ENCODE measurements at regions not wholly inside any gene's neighbourhood (a gene's known extent, or its start where the extent isn't known, plus 50 kb on each side); places are given as distances from the start of the nearest gene placed in this dataset.
"Not testable (repeated sequence)": the region's sequence is repeated elsewhere in the genome, so short reads cannot be mapped to it uniquely, and the experiment has no call there.

DNA sequence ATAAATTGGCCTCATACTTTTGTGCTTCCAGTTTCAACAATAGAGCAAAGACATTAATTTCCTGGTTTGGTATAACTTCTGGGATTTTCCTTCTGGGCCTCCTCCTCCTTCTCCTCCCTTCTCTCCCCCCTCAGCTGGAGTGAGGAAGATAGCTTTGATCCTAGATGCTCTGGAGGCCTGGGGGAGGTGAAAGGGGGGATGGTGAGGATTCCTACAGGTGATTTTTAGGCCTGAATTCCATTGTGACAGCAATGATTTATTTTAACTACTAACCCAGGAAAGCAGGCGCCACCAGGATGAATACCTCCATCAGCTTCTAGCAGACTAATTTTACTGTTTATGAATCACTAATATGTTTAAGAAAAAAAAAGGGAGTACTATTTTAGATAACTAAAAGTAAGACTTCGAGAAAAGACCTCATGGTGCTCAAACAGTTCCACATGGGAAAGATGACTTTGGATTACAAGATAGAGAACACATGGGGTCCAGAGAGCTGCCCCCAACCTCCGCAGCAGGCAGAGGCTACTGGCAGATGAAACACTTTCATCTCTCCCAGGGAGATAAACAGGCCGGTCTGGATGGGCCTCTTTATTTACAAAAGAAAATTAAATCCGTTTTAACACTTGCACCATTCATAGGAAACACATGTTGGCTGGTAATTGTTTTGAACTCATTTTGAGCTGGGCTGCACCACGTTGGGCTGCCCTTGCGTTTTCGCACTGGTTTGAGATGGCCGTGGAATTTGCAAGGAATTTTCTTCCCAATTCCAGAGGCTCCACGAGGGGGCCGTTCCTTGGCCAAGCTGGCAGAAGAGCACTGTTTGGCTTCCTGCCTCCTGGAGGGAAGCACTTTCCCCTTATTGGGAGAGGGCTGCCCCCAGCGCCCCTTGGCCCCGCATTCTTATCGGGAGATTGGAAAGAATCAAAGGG is 125.1 kb upstream of the STX18 start:
- peak; percentile 57 for DNase-seq (ENCODE audit: low read depth)

- no peak for DNase-seq (ENCODE audit: low read depth)
Observed at GRCh38 chr4:4666187-4666586, 124.3 kb upstream of the STX18 start.

DNA sequence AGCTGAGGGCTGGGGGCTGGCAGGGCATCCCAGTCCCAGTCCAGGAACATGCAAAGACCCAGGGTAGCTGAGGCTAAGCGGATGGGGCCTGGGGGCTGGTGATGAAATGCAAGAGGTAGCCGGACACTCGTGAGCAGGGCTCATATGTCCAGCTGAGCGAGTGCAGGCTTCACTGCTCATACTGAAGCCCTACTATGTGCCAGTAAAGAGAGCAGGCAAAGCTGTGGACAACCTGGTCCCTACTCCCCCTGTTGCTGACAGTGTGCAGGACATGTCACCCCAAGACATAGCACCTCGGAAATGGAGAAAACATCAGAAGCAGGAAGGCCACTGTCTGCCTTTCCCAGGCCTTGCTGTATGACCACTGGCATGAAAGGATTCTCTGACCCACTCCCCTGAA is 122.4 kb upstream of the STX18 start:
- DNase-seq (ENCODE audit: low read depth), result no peak

GRCh38 chr4:4663028-4663427 is 121.2 kb upstream of the STX18 start:
- DNase-seq (ENCODE audit: low read depth), result peak; percentile 77

DNA sequence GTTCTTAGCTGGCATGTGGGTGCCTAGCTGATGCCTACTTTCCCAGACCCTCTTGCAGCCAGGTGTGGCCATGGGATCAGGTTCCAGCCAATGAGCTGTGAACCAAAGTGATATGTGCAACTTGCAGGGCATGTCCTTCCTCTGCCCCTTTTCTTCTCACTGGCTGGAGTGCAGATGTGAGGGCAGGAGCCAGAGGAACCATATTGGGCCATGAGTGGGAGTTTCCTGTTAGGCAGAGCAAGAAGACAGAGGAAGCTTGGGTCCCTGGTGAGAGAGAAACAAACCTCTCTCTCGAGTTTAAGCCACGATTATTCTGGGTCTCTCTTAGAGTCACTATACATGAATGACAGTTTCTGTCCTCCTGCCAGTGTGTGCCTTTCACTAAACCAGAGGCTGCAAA is 120.4 kb upstream of the STX18 start:
- DNase-seq (ENCODE audit: low read depth), result no peak

DNA sequence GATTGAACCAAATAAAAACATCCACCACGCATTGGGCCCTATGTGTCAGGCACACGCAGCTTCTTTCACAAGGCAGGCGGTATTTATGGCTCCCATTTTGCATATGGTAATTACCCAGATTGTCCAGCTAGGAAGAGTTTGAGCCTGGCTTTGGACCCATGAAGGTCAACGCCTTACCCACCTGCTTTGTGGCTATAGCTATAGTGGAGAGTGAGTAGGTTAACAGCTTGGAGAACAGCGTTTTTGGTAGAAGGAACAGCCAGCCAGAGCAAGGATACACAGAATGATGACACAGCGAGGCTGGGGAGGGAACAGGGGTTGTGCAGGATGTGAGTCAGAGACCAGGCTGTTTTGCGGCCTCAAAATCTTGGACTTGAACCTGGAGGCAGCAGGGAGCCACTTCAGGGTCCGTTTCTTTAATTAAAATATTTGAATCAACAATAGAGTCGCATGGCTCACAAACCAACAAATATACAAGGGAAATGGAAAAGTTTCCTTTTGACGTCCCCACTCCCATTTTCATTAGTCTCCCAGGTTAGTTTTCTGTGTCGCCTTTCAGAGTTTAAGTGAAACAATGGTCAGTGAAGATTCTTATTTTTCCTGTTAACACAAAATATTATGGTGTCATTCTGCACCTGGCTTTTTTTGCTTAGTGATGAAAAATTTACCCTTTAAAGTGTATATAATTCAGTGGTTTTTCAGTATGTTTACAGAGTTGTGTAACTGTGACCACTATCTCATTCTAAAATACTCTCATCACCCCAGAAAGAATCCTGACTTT is 118.2 kb upstream of the STX18 start:
- peak; percentile 96 for DNase-seq (ENCODE audit: low read depth)

GRCh38 chr4:4658052-4658451 is 116.2 kb upstream of the STX18 start:
- DNase-seq (ENCODE audit: low read depth), result no peak

DNA sequence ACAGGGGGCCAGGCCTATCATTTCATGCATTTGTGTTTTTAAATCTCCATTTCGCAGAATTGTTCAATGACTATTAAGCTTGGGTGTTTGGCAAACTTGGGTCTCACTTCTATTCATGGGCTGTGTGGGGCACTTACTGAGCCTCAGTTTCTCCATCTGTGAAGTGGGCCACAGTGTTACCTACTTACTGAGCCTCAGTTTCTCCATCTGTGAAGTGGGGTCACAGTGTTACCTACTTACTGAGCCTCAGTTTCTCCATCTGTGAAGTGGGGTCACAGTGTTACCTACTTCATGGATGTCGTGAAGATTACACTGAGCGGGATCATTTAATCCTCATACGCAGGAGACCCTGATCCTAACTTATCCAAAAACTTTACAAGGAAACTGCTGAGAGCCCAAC is 115.1 kb upstream of the STX18 start:
- DNase-seq (ENCODE audit: low read depth), result no peak

DNA sequence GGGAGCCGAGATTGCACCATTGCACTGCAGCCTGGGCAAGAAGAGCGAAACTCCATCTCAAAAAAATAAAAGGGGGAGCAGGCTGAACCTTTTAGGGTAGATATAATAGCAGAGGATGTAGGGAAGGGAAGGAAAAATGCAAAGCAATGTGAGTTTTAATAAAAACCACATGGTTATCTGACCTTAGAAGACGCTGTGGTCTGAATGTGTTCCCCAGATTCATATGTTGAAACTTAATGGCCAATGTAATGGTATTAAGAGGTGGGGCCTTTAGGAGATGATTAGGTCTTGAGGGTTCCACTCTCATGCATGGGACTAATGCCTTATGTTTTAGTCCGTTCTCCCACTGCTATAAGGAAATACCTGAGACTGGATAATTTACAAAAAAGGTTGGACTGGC is 114.1 kb upstream of the STX18 start:
- DNase-seq (ENCODE audit: low read depth), result no peak

DNA sequence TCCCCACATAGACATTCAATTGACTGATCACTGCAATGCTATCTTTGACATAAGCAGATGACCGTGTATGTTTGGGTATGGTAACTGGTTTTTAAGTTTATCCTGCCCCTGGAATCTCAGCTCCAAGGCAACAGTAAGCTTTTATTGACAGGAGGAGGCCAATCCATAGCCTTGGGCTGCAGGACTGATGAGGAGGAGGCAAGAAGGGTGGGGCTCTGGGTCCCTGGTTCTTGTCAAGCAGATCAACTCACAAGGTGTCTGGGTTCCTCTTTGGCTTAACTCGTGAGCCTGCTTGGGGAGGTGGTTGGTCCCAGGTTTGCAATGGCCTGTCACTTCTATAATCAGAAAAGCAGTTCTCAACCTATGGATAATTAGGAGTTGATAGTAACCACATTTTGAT is 113.2 kb upstream of the STX18 start:
- no peak for DNase-seq (ENCODE audit: low read depth)

DNA sequence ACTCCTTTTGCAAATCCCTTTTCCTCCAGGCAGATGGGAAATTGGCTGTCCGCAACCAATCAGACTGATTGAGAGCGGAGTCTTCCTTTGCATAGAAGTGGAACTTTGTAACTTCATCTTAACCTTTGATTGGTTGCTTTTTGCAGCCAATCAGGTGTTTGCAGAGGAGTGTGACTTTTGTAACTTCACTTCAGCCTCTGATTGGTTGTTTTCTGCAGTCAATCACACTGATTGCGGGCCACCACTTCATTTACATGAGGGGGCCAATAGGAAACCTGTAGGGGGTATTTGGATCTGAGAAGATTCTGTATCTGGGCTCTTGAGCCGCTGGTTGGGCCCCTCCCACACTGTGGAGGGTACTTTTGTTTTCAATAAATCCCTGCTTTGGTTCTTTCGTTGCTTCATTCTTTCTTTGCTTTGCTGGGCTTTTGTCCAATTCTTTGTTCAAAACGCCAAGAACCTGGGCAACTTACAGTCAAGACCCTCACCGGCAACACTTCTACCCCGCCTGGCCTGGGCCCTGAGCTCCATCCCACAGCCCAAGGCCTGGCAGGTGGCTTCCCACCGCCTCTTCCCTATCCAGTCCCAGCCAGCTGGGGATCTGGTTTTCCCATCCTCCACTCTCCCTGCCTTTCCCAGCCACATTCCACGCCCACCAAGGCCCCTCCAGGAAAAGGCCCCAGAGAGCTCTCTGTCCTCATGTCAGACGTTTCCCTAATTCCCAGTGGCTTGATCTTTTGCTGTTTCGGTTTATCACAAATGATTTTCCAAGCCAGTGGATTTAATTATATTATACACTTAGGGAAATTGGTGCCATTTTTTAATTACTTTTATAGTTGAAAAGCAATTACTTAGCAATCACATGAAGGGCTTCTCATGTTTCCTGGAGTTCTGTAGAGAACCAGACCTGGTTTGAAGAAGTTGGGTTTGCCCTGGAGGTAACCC is 110.2 kb upstream of the STX18 start:
- DNase-seq (ENCODE audit: low read depth), result no peak

GRCh38 chr4:4647041-4647440 is 105.2 kb upstream of the STX18 start:
- DNase-seq (ENCODE audit: low read depth), result peak; percentile 35

DNA sequence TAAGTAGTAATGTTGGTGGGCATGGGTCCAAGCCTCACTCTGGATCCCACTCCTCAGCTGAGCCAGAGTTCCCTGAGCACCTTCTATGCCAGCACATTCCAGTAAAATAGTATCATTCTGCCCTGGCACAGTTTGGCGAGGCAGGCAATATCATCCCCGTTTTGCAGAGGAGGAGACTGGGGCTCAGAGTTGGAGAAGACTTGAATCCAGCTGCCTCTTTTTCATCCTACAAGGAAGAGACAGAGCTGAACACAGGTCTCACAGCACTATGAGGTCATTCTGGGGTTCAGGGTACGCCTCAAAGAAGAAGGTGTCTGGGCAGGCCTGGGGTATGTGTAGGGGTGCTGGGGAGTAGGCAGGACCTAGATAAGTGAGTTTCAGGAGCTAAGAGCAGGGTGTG is 103.9 kb upstream of the STX18 start:
- no peak for DNase-seq (ENCODE audit: low read depth)

DNA sequence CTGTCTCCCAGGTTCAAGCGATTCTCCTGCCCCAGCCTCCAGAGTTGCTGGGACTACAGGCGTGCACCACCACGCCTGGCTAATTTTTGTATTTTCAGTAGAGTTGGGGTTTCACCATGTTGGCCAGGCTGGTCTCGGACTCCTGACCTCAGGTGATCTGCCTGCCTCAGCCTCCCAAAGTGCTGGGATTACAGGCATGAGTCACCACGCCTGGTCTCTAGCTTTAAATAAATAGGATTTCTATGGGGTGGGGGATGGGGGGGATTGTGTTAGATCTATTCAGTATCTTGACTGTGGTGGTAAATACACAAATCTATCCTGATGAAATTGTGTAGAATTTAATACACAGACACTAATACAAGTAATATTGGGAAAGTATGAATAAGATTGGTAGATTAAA is 102.4 kb upstream of the STX18 start:
- not testable (repeated sequence) for DNase-seq (ENCODE audit: low read depth)

GRCh38 chr4:4643743-4644142 is 101.9 kb upstream of the STX18 start:
- DNase-seq (ENCODE audit: low read depth), result not testable (repeated sequence)

DNA sequence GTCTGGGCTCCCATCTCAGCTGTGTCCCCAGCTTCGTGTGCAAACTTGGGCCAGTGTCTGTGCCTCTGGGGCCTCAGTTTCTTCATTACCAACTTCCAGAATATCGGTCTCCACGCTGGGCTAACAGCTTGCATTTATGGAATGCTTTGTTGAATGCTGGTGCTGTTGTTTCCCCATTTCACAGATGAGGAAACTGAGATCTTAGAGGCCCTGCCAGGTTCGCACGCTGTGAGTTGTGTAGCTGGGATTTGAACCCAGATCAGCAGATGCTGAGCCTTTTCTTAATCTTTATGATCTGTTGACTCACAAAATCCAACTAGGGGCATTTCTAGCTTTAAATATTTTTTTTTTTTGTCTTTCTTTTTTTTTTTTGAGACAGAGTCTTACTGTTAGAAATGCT is 101.5 kb upstream of the STX18 start:
- no peak for DNase-seq (ENCODE audit: low read depth)

DNA sequence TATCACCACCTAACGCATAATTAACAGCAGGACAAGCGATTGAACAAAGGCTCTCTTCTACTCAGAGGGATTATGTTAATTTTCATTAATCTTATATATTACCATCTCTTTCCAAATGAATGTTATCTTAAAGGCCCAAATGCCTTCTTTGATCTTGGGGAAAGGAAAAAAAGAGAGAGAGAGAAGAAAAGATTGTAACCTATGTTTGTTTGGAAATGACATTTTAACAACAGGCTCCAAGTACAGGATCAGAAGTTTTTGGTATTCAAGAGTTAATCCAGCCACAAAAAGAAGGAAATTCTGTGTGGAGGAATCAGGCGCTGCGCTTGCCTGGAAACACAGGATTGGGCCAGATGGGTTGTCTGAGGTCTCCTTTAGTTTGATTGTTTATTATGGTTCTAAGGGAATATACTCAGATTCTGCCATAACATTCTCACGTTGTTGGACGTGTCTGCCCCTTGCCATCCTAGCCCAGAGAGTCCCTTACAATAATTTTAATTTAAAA is 100.7 kb upstream of the STX18 start:
- DNase-seq (ENCODE audit: low read depth), result no peak

GRCh38 chr4:4641661-4642495 is 100.0 kb upstream of the STX18 start:
- DNase-seq (ENCODE audit: low read depth), result no peak

GRCh38 chr4:4641254-4641653 is 99.4 kb upstream of the STX18 start:
- DNase-seq (ENCODE audit: low read depth), result no peak

- peak; percentile 48 for DNase-seq (ENCODE audit: low read depth)
Observed at GRCh38 chr4:4640692-4641091, 98.8 kb upstream of the STX18 start.

- no peak for DNase-seq (ENCODE audit: low read depth)
Observed at GRCh38 chr4:4639370-4639769, 97.5 kb upstream of the STX18 start.
